CD4-positive, alpha-beta T cell treated with Interleukin-15 for 1 hour (primary cell): ENCODE measurements at regions not wholly inside any gene's neighbourhood (a gene's known extent, or its start where the extent isn't known, plus 50 kb on each side); places are given as distances from the start of the nearest gene placed in this dataset.
"Not testable (repeated sequence)": the region's sequence is repeated elsewhere in the genome, so short reads cannot be mapped to it uniquely, and the experiment has no call there.

ENCODE experiments used
- DNase-seq: peaks from one replicate; pipeline ENCODE4 v3.0.0-alpha.2; 2020

DNA sequence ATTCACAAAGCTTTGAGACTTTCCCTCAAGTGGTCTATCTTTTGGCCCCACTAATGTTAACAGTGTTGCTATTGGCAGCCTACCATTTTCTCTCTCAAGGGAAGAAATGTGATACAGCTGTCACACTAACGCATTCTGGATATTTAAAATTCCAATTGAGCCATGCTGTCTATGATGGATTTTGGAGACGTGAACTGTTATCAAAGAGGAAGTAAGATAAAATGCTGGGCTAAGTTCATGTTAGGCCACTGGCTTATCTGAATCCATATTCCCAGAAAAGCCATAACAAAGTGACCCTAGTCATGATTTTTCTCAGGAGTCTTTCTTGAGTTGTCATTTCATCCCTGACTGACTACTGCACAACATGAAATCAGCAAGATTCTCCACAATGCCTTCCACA lies 200.2 kb downstream of the PHLDA1 start:
- DNase-seq = no peak

DNA sequence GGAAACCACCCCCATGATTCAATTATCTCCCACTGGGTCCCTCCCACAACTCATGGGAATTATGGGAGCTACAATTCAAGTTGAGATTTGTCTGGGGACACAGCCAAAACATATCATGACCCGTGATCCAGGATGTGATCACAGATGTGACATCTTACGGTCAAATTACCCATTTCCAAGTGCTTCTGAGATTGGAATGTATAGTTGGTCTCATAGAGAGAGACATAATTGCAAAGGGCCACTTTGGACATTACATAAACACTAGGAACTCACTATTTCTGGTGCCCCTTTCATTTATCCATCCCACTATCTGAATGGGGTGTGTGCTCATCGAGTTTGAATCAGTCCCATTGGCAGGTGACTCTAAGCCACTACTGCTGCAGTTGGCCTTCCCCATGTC lies 204.5 kb downstream of the PHLDA1 start:
- DNase-seq = no peak

DNA sequence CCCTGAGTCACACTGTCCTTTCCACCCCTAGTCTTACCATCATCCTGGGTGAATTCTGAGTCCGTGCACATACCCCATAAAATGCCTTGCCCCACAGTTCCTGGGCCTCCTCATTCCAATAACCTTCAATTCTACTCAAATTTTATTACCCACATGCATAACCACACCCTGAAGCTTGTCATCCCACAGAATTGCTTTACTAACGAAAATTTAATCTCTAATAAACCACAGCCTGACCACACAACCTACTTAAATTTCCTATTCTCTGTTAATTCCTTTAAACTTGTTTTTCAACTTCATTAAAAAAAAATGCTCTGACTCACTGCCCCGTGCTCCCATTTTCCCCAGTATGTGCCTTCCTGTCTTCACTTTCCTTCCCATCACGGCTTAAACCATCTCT lies 205.9 kb downstream of the PHLDA1 start:
- DNase-seq = no peak

DNA sequence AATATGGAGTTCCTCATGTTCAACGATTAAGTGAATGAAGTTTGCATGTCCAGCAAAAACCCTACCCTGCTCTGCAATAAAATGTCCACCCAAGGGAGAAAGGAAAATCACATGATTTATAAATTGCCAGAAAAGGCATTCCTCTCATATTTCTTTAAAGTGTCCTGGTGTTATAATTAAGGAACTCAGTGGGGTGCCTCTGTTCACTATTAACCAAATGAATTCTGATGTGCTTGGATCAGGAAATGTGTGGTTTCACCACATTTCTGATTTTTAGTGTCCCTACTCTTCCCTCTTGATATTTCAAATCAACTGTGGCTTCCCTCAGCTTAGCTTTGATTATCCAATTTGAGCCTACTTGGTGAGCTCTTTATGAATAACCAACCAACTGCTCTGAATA lies 208.1 kb downstream of the PHLDA1 start:
- DNase-seq = no peak

DNA sequence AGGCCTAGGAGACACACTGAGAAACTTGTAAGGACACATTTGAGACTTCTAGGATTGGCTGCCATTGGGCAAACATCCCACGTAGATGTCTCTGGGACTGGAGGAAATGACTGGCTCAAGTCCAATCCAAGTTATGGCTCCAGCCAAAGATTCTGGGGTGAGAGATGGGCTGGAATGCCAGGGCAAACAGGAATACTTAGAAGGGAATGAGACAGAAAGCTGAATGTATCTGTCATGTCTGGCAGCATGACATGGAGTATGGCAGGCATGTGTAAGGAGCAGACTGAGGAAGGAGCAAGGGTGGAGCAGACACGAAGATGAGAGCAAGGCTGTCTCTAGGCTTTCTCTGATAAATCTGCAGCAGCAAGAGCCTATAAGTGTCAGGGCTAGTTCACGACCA lies 209.2 kb downstream of the PHLDA1 start:
- DNase-seq = no peak

DNA sequence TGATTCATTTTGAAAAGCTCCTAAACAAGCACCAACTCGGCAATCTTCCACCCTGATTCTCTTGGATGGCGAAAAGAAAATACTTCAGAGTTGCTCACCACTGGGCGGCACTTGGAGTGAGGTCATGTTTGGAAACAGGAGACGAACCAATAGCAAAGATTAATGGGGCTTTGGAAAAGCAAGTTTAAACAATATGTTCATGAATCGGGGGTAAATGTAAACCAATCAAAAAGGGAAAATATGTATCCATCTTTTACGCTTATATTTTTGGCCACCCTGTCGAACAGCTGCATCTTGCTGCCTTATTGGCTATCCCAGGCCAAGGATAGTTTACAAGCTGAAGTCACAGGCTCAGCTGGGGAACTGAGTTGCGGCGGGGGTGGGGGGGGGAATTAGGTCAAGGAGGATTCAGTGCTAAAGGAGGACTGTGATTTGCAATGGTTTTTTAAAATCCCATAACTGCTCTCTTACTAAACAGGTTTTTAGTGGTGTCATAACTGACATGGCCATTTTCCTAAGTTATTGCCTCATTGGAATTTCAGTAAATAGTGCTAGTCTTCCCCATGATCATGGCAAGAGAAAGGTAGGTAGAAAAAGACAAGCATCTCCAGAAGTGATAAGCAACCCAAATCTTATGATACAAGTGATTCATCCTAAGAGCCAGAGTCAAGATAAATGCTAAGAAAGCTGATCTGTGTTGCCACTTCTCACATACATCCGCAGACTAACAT lies 210.6 kb downstream of the PHLDA1 start:
- DNase-seq = no peak

DNA sequence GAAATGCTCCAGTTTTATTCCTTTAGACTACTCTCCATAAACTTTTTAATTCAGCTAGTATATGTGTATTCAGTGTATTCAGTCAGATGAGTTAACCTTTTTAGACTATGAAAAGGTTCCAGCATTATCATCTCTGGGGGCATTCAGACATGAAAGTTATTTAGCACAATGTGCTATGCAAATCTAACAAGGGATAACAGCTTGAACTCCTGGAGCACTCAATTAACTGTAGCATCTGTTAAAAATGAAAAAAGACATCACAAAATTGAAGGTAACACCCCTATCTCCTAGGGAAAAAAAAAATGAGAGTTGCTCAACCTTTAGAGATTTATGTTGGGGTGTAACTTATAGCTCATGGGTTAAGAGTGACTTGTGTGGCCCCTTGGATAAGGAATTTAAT lies 211.5 kb downstream of the PHLDA1 start:
- no peak for DNase-seq

DNA sequence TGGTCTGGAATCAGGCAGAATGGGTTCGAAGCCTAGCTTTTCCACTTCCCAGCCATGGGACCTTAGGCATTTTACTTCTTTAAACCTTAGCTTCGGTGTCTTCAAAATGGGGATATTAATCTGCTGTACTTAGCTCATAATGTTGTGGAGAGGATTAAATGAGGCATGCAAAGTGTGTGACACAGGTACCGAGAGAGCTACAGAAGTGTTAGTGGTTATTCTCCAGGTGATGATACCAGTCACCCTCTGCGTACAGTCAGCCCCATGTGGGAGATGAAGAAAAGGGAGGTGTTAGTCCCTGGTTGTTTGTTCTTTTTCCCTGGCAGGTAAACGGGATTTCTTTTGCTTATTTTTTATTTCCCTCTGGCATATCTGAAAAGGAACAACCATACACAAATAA lies 212.1 kb downstream of the PHLDA1 start:
- DNase-seq = no peak

DNA sequence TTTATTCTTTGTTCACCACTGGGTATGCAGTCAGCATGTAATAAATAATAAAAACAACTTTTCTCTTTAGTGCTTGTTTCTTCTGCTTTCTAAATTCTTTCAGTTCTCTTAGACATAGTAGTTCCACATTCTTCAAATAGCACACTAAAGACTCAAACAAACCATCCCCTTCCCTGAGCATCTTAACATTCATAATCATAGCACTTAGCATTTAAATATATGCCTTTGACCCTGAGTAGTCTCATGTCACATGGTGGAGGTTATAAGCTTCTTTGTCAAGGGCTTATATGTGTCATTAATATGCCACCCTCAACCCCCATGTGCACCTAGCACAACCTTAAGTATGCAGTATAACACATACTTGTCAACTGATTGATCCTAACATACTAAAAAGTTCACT lies 212.7 kb downstream of the PHLDA1 start:
- no peak for DNase-seq

DNA sequence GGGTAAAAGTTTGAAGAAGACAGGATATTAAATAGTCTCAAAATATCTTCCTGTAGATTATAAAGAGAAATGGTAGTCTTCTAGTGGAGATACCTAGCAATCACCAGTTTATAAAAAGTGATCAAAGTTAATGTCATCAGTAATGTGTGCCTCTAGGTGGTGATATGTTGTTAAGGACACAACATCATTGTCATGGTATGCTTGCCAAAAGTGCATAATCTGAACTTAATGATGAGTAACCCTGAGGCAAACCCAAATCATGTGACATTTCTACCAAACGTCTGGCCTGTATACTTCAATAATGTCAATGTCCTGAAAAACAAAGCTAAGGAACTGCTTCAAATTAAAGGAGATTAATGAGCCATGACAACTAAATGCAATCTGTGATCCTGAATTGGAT lies 214.7 kb downstream of the PHLDA1 start:
- no peak for DNase-seq

DNA sequence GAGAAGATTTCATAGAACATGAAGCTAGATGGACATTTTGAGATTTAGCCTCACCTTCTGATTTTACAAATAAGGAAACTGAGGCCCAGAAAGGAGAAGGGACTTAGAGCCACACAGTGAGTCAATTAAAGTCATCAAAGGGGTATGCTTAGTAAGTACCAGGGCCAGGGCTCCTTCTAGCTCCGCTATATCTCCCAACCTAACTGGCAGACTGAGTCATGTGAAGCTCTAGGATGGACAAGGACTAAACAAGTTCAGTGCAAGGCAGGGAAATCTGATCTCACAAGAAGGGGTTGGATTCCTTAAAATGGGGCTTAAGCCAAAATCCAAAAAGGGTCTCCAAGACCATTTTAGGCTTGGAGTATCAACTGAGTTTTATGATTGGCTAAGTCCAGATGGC lies 215.8 kb downstream of the PHLDA1 start:
- DNase-seq = no peak

DNA sequence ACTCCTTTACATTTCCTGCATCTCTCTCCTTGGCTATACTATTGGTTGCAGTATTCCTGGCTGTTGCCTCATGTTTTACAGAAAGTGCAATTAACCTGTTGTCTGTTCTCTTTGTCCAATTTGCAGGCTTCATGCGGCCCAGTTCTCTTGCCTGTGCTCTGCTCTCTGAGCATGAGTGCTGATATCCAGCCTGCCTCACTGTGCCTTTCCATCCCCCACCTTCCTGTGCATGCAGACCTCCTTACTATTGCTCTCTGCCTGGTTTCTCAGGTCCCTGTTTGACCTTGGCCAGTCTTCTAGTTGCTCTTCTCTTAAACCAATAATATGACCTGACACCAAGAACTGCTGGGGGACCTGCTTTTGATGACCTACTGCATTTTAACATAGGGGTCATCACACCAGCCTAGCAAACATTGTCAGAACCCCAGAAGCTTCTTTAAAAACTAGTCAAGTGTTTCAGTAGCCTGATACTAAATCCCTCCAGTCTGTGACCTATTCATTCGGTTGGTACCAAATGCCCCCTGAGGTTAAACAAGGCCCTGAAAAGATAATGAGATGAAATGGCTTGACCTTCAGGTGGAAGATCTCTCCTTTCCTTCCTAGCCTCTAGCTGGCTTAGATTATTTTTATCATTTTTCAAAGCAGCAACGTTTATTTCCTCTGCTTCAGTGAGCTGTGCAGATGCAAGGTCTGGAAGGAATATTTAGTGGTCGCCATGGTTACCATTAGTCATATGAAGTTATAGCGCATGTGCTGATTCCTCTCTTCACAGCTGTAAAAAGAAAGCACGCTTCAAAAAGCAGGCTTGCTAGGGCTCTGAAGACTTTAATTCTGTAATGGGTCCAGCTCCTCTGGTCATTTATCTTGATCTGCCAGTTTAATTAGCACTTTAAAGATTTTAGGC lies 216.5 kb downstream of the PHLDA1 start:
- DNase-seq = no peak

DNA sequence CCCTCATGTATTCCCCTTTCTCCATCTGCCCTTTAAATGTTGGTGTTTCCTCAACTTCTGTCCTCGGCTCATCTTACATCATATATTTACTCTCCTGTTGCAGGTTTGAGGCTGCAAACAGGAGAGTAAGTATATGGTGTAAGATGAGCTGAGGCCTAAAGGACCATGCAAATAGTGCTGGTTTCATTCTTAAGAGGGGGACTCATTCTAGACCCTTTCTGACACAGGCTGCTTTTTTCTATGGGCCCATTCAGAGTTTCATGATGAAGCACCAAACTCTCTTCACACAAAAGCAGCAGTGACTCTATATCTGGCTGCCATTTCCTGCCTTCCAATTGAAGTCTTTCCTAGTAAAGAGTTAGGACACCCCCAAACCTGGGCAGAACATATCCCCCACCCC lies 218.5 kb downstream of the PHLDA1 start:
- no peak for DNase-seq

DNA sequence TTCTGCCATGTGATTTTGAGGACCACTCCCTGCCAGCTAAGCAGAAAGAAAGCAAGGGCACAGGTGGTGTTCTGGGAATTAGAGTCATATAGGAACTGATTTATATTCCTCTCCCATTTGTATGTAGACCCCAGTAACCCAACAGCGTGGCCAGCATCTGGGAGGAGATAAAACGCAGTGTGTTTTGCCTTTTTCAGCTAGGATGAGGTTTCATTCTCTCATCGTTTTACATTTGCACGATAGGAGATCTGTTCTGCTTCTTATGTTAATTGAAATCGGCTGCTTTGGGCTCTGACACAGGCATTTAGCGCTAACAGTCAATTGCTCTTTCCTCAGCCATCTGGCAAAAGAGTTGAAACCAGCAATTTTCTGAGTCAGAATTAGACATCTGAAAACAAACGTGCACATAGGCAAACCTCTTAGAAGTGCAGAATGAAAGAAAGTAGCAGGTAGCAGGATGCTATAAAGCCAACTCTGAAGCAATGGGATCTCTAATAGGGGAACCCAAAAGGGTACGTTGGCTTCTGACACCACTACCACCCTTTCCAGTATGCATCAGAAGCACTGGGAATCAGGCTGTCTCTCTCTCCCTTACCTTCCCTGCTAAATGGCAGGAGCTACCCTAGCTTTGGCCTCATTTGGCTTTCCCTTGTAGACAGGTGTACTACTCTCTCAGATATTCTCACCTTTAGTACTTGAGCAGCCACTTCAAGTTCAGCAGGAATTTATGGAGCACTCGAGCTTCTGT lies 219.1 kb downstream of the PHLDA1 start:
- no peak for DNase-seq

DNA sequence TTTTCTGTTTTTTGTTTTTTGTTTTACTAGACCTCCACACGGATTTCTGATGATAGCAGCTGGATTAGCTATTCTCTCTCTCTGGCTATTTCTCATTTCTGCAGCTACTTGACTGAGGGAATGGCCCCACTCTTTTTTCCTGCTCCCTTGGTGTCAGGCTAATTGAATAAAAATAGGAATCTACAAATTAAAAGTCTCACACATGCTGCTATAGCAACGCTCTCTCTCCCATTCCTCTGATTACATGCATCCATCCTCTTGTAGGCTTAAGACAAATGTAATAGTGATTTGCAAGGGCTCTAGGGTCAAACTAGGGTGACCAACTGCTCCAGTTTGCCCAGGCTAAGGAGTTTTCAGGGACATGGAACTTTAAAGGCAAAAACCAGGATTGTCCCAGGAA lies 221.8 kb downstream of the PHLDA1 start:
- no peak for DNase-seq

DNA sequence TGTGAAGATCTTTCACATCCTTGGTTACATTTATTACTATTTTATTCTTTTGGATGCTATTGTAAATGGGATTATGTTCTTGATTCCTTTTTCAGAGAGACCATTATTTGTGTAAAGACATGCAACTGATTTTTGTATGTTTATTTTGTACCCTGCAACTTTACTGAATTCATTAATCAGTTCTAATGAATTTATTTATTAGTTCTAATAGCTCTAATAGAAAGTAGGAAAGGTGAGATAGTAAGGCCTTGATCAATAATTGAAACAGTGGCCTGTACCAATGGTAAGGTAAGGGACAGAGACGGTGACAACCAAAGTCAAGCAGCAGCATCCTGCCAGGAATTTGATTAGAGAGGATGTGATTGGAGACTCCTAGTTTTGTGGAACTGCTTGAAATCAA lies 224.1 kb downstream of the PHLDA1 start:
- no peak for DNase-seq

DNA sequence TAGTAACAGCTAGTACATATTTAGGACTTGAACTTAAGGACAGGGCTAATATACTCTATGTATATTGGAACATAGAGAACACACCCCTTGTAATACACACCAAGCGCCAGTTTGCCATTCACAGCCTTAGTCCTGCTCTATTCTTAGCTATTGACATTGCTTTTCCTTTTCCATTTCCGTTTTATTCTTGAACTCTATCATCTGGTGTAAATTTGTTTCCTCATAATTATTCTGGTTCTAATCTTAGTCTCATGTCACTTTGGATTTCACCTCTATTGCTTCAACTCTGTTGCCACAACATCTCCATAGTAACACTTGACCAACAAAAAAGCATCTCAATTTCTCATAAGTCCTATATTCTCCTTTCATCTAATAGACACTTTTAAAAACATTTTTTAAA lies 225.7 kb downstream of the PHLDA1 start:
- no peak for DNase-seq

DNA sequence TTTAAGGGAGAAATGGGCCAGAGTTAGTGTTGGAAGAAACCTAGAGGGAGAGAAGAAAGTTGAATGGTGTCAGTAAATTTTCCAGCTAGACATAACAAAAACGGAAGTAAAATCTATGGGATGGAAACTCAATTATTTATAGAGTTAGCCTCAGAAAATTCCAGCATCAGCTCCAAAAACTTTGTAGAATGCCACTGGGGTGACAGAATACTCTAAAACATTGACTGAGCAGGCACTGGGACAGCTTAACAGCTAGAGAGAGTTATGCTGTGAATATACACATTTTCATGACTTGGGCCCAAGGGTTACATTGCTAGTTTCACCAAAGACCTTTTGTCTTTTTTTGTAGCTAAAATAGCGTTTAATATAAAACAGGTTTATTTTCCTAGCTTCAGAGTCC lies 226.3 kb downstream of the PHLDA1 start:
- no peak for DNase-seq

DNA sequence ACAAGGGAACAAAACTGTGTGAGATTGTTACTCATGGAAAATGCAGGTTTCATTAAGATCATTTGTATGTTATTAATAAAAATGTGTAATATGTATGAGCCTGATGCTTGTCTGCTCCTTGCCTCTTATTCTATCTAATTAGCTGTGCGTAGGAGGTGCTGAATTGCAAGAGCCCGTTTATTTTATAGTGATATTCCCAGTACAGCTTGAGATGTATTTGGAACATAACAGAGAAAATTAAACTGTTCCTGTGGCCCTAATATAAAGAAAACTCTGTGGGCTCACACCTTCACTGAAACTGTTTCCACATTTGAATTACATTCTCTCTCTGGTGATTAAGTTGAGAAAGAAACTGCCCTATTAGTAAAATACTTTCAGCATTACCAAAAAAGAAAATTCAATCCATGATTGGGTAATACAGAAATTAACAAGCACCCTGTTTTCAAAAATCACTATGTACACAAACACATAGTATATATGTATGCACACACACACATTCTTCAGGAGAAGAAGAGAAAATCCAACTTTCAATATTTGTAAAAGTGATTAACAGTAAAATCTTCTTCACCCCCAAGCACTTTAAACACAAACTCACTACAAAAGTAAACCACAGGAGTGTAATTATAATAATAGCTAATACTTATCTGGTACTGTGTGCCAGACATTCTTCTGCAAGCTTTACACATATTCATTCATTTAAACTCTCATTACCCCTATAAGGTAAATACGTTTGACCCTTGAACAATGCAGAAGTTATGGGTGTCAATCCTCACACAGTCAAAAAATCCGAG lies 233.2 kb downstream of the PHLDA1 start:
- no peak for DNase-seq

DNA sequence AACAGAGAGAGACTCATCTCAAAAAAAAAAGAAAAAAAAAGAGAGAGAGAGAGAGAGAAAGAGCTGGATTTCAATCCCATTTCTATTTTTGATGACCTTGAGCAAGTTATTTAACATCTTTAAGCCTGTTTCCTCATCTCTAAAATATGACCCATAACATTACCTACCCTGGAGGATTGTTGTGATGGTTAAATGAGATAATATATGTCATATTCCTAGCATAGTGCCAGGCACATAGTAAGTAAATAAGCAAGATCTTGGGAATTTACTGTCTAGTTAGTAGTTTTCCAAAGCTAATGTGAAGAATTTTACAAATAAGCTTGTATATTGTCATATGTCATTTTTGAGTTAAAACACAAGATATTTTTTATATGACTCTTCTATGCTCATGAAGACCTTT lies 236.5 kb downstream of the PHLDA1 start:
- DNase-seq = no peak

DNA sequence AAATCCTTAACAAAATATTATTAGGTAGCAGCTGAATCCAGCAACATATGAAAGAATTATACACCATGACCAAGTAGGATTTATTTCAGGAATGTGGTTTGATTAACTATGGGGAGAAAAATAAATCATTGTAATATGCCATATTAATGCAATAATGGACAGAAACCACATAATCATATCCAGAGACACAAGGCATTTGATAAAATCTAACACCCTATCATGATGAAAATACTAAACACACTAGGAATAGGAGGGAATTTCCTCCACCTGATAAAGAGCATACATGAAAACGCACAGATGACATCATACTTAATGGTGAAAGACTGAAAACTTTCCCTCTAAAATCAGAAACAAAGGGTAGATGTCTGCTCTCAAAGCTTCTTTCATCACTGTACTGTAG lies 238.9 kb downstream of the PHLDA1 start:
- DNase-seq = no peak

DNA sequence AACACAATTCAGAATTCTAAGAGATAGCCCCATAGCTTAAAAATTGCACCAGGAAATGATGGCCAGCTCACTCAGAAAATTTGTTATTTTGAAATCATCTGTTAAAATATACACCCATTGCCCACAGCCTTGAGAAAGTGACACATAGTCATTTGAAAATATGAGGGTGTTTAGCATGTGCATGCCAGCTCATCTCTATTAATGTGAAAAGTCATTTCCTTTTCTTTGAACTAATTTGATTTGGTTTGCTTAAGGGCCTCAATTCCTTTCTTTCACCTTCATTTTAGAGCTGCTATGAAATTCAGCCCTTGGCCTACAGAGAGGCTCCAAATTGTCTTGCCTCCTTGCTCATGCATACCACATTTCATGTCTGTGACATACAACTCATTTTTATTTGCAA lies 241.4 kb downstream of the PHLDA1 start:
- no peak for DNase-seq

DNA sequence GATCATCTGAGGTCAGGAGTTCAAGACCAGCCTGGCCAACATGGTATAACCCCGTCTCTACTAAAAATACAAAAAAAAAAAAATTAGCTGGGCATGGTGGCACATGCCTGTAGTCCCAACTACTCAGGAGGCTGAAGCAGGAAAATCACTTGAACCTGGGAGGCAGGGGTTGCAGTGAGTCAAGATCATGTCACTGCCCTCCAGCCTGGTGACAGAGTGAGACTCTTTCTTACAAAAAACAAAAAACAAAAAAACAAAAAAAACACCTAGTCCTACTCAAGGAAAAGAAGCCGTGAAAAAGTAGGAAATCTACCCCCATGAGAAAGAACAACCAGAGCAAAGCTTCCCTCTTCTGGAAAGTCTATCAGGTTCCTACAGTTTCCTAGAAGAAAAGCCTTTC lies 244.4 kb downstream of the PHLDA1 start:
- DNase-seq = not testable (repeated sequence)
